Stimulated activated naive CD8-positive, alpha-beta T cell treated with anti-CD3 and anti-CD28 coated beads, Interleukin-15, amount 100 ng/mL, for 72 hours (primary cell): ENCODE measurements at regions not wholly inside any gene's neighbourhood (a gene's known extent, or its start where the extent isn't known, plus 50 kb on each side); places are given as distances from the start of the nearest gene placed in this dataset.
A peak's percentile ranks its signal among the peaks of the same experiment; 100 is the strongest.

ENCODE experiments used
- ATAC-seq: fragments of 150-1000 bp; cut with Tn5 transposase; 2 replicates; pipeline ENCODE4 v1.10.0; 2021; ENCODE audit warnings: mild to moderate bottlenecking, moderate library complexity
- DNase-seq, 2 donors: peaks; one replicate each; pipeline ENCODE4 v3.0.0; 2021 to 2022
- H3K27ac Mint-ChIP-seq, 2 donors: one replicate each; pipeline ENCODE4 v1.8.0; 2022; ENCODE audit warnings: mild to moderate bottlenecking in 2 of 2, mixed read lengths in 2 of 2, moderate library complexity in 2 of 2
- H3K27me3 Mint-ChIP-seq: one replicate; pipeline ENCODE4 v1.8.0; 2022; ENCODE audit warnings: mixed read lengths
- H3K4me1 Mint-ChIP-seq: one replicate; pipeline ENCODE4 v1.8.0; 2022; ENCODE audit warnings: mild to moderate bottlenecking, mixed read lengths
- H3K4me3 Mint-ChIP-seq, 2 donors: one replicate each; pipeline ENCODE4 v1.8.0; 2022; ENCODE audit warnings: mild to moderate bottlenecking in 2 of 2, mixed read lengths in 2 of 2, moderate library complexity in 1 of 2
- H3K9me3 Mint-ChIP-seq, 2 donors: one replicate each; pipeline ENCODE4 v1.8.0; 2022; ENCODE audit warnings: mixed read lengths in 2 of 2

GRCh38 chr22:27201741-27202140 lies 544.4 kb downstream of the MIAT start:
- Mint-ChIP-seq H3K4me3 (no peak overlapping the region), H3K4me1 (no peaks in the 10 kb centered on the region), H3K9me3 (peaks cover 7% of the 10 kb centered on the region in 2 donors), H3K27ac (no peak overlapping the region), H3K27me3 (peaks cover 19% of the 10 kb centered on the region)
- ATAC-seq (no peak), DNase-seq (no peak)

GRCh38 chr22:27203276-27203660 lies 545.9 kb downstream of the MIAT start:
- DNase-seq (no peak), ATAC-seq (no peak)
- Mint-ChIP-seq H3K27me3 (peaks cover 23% of the 10 kb centered on the region), H3K9me3 (no peaks in the 10 kb centered on the region), H3K27ac (no peak overlapping the region), H3K4me3 (no peak overlapping the region), H3K4me1 (no peaks in the 10 kb centered on the region)

- Mint-ChIP-seq H3K4me3 (no peak overlapping the region), H3K27me3 (peaks cover 23% of the 10 kb centered on the region), H3K4me1 (no peaks in the 10 kb centered on the region), H3K27ac (no peak overlapping the region), H3K9me3 (no peaks in the 10 kb centered on the region)
- DNase-seq (no peak), ATAC-seq (no peak)
Observed at GRCh38 chr22:27204280-27204679, 546.9 kb downstream of the MIAT start.

GRCh38 chr22:27204817-27205216 lies 547.4 kb downstream of the MIAT start:
- ATAC-seq (no peak), DNase-seq (no peak)
- no peaks in the 10 kb centered on the region for H3K4me1 Mint-ChIP-seq
- no peaks in the 10 kb centered on the region for H3K9me3 Mint-ChIP-seq
- H3K27me3 Mint-ChIP-seq = peaks cover 23% of the 10 kb centered on the region
- H3K4me3 Mint-ChIP-seq = no peak overlapping the region
- no peak overlapping the region for H3K27ac Mint-ChIP-seq

GRCh38 chr22:27205492-27206373 lies 548.3 kb downstream of the MIAT start:
- ATAC-seq (no peak), DNase-seq (no peak)
- Mint-ChIP-seq H3K9me3 (no peaks in the 10 kb centered on the region), H3K27me3 (peaks cover 29% of the 10 kb centered on the region), H3K4me1 (no peaks in the 10 kb centered on the region), H3K4me3 (no peak overlapping the region), H3K27ac (no peak overlapping the region)

GRCh38 chr22:27206374-27207133 lies 549.2 kb downstream of the MIAT start:
- no peak overlapping the region for H3K4me3 Mint-ChIP-seq
- ATAC-seq = no peak
- H3K27me3 Mint-ChIP-seq = peaks cover 30% of the 10 kb centered on the region
- no peak for DNase-seq
- no peaks in the 10 kb centered on the region for H3K9me3 Mint-ChIP-seq
- H3K27ac Mint-ChIP-seq = no peak overlapping the region
- no peaks in the 10 kb centered on the region for H3K4me1 Mint-ChIP-seq

GRCh38 chr22:27207266-27207665 lies 549.9 kb downstream of the MIAT start:
- no peaks in the 10 kb centered on the region for H3K9me3 Mint-ChIP-seq
- H3K27ac Mint-ChIP-seq = no peak overlapping the region
- no peak for ATAC-seq
- H3K27me3 Mint-ChIP-seq = peaks cover 27% of the 10 kb centered on the region
- H3K4me3 Mint-ChIP-seq = no peak overlapping the region
- H3K4me1 Mint-ChIP-seq = no peaks in the 10 kb centered on the region
- no peak for DNase-seq

GRCh38 chr22:27207907-27208306 lies 550.5 kb downstream of the MIAT start:
- peaks cover 32% of the 10 kb centered on the region for H3K27me3 Mint-ChIP-seq
- no peaks in the 10 kb centered on the region for H3K9me3 Mint-ChIP-seq
- peaks cover 4% of the 10 kb centered on the region for H3K4me1 Mint-ChIP-seq
- H3K4me3 Mint-ChIP-seq = no peak overlapping the region
- no peak for DNase-seq
- no peak for ATAC-seq
- H3K27ac Mint-ChIP-seq = no peak overlapping the region

- Mint-ChIP-seq H3K9me3 (no peaks in the 10 kb centered on the region), H3K4me3 (no peak overlapping the region), H3K27ac (no peak overlapping the region), H3K4me1 (peaks cover 12% of the 10 kb centered on the region), H3K27me3 (peaks cover 52% of the 10 kb centered on the region)
- ATAC-seq = no peak
- no peak for DNase-seq
Observed at GRCh38 chr22:27210111-27210730, 552.8 kb downstream of the MIAT start.

GRCh38 chr22:27212102-27212501 lies 554.7 kb downstream of the MIAT start:
- ATAC-seq (no peak), DNase-seq (no peak)
- H3K27ac Mint-ChIP-seq = no peak overlapping the region
- no peak overlapping the region for H3K4me3 Mint-ChIP-seq
- peaks cover 12% of the 10 kb centered on the region for H3K4me1 Mint-ChIP-seq
- peaks cover 44% of the 10 kb centered on the region for H3K27me3 Mint-ChIP-seq
- no peaks in the 10 kb centered on the region for H3K9me3 Mint-ChIP-seq

GRCh38 chr22:27212617-27213177 lies 555.3 kb downstream of the MIAT start:
- DNase-seq (no peak), ATAC-seq (no peak)
- H3K27me3 Mint-ChIP-seq = peaks cover 46% of the 10 kb centered on the region

GRCh38 chr22:27213294-27213693 lies 555.9 kb downstream of the MIAT start:
- no peaks in the 10 kb centered on the region for H3K9me3 Mint-ChIP-seq
- no peak overlapping the region for H3K4me3 Mint-ChIP-seq
- DNase-seq (no peak), ATAC-seq (no peak)
- peaks cover 12% of the 10 kb centered on the region for H3K4me1 Mint-ChIP-seq
- peaks cover 46% of the 10 kb centered on the region for H3K27me3 Mint-ChIP-seq
- H3K27ac Mint-ChIP-seq = peak overlapping the region; percentile 49 to 82

More at GRCh38 chr22:27212617-27213177, 555.3 kb downstream of the MIAT start:
- H3K9me3 Mint-ChIP-seq = no peaks in the 10 kb centered on the region
- peaks cover 12% of the 10 kb centered on the region for H3K4me1 Mint-ChIP-seq
- no peak overlapping the region for H3K4me3 Mint-ChIP-seq
- H3K27ac Mint-ChIP-seq = peak overlapping the region in 1 of 2 donors; percentile 30

- Mint-ChIP-seq H3K4me1 (peaks cover 12% of the 10 kb centered on the region), H3K27ac (peak overlapping the region; percentile 49 to 82), H3K27me3 (peaks cover 46% of the 10 kb centered on the region), H3K4me3 (no peak overlapping the region), H3K9me3 (no peaks in the 10 kb centered on the region)
- ATAC-seq (no peak), DNase-seq (no peak)
Observed at GRCh38 chr22:27213766-27214581, 556.6 kb downstream of the MIAT start.

- no peak for ATAC-seq
- Mint-ChIP-seq H3K4me1 (peaks cover 12% of the 10 kb centered on the region), H3K4me3 (no peak overlapping the region), H3K27ac (peak overlapping the region in 1 of 2 donors; percentile 76), H3K27me3 (peaks cover 46% of the 10 kb centered on the region), H3K9me3 (no peaks in the 10 kb centered on the region)
- DNase-seq = no peak
Observed at GRCh38 chr22:27214691-27215090, 557.3 kb downstream of the MIAT start.

- H3K4me3 Mint-ChIP-seq = no peak overlapping the region
- no peak overlapping the region for H3K27ac Mint-ChIP-seq
- no peaks in the 10 kb centered on the region for H3K9me3 Mint-ChIP-seq
- H3K4me1 Mint-ChIP-seq = peaks cover 12% of the 10 kb centered on the region
- ATAC-seq = no peak
- peaks cover 38% of the 10 kb centered on the region for H3K27me3 Mint-ChIP-seq
- no peak for DNase-seq
Observed at GRCh38 chr22:27215871-27216270, 558.5 kb downstream of the MIAT start.
